Lung (tissue), 11 donors: ENCODE measurements at regions not wholly inside any gene's neighbourhood (a gene's known extent, or its start where the extent isn't known, plus 50 kb on each side); places are given as distances from the start of the nearest gene placed in this dataset.

Experiments
- ATAC-seq: fragments of 200-7000 bp; cut with Tn5 transposase; one replicate; pipeline ENCODE4 v1.9.1; 2020; ENCODE audit warnings: moderate number of reproducible peaks; ENCODE audit not compliant: insufficient read depth, low FRiP score
- DNase-seq, 3 donors: peaks; one replicate each; pipeline ENCODE4 v3.0.0-alpha.2; 2013 to 2017
- H3K27ac ChIP-seq, 2 donors: one replicate each; pipeline ENCODE4 v1.5.1; 2013; ENCODE audit warnings: mild to moderate bottlenecking in 2 of 2, moderate library complexity in 2 of 2, control low read depth in 1 of 2, inconsistent platforms in 1 of 2, low read depth in 1 of 2, low read length in 1 of 2
- H3K27me3 ChIP-seq, 3 donors: one replicate each; pipeline ENCODE4 v1.5.1; 2013; ENCODE audit warnings: low read length in 2 of 3; ENCODE audit not compliant: control insufficient read depth in 3 of 3, insufficient read depth in 3 of 3
- H3K36me3 ChIP-seq, 4 donors: one replicate each; pipeline ENCODE4 v1.5.1; 2013; ENCODE audit warnings: low read length in 4 of 4, mild to moderate bottlenecking in 1 of 4, moderate library complexity in 1 of 4; ENCODE audit not compliant: control insufficient read depth in 4 of 4, insufficient read depth in 4 of 4
- H3K4me1 ChIP-seq, 5 donors: one replicate each; pipeline ENCODE4 v1.5.1; 2013; ENCODE audit warnings: low read length in 5 of 5, mild to moderate bottlenecking in 2 of 5, moderate library complexity in 1 of 5; ENCODE audit not compliant: control insufficient read depth in 5 of 5, insufficient read depth in 5 of 5
- H3K4me3 ChIP-seq: one replicate; pipeline ENCODE4 v1.5.1; 2013; ENCODE audit warnings: mild to moderate bottlenecking, control low read depth, moderate library complexity
- H3K9ac ChIP-seq, 2 donors: one replicate each; pipeline ENCODE4 v1.5.1; 2013; ENCODE audit warnings: low read length in 2 of 2, control low read depth in 1 of 2; ENCODE audit not compliant: insufficient read depth in 1 of 2
- H3K9me3 ChIP-seq, 4 donors: one replicate each; pipeline ENCODE4 v1.5.1; 2013; ENCODE audit warnings: low read length in 3 of 4, mild to moderate bottlenecking in 1 of 4, moderate library complexity in 1 of 4; ENCODE audit not compliant: control insufficient read depth in 4 of 4, insufficient read depth in 3 of 4
- WGBS, 2 donors: extraction: QIAGEN DNeasy Blood & Tissue Kit; methylation state at CpG; one replicate each; pipeline ENCODE4 v1.1.7; 2013; 5-methylcytosine and 5-hydroxymethylcytosine counted together
- TF ChIP-seq, protein P1 (sequence below): IDR thresholded peaks from 2 replicates; pipeline ENCODE4 v1.5.1; 2012; ENCODE audit warnings: mild to moderate bottlenecking; ENCODE audit errors: control extremely low read depth, extremely low read depth
- donor health status: control.
- donor health status: control.
- donor health status: Bipolar disorder and iron deficiency.
- donor health status: healthy.
- donor health status: DM: yes; HTN: yes; CAD: no.

GRCh38 chr2:184113696-184114403 lies 484.5 kb upstream of the ZNF804A start:
- Histone ChIP-seq H3K9ac (no peak overlapping the region), H3K27ac (no peak overlapping the region), H3K4me1 (no peaks in the 10 kb centered on the region), H3K27me3 (no peaks in the 10 kb centered on the region), H3K36me3 (no peaks in the 10 kb centered on the region), H3K4me3 (no peak overlapping the region), H3K9me3 (no peaks in the 10 kb centered on the region)
- TF ChIP-seq, protein P1, sequence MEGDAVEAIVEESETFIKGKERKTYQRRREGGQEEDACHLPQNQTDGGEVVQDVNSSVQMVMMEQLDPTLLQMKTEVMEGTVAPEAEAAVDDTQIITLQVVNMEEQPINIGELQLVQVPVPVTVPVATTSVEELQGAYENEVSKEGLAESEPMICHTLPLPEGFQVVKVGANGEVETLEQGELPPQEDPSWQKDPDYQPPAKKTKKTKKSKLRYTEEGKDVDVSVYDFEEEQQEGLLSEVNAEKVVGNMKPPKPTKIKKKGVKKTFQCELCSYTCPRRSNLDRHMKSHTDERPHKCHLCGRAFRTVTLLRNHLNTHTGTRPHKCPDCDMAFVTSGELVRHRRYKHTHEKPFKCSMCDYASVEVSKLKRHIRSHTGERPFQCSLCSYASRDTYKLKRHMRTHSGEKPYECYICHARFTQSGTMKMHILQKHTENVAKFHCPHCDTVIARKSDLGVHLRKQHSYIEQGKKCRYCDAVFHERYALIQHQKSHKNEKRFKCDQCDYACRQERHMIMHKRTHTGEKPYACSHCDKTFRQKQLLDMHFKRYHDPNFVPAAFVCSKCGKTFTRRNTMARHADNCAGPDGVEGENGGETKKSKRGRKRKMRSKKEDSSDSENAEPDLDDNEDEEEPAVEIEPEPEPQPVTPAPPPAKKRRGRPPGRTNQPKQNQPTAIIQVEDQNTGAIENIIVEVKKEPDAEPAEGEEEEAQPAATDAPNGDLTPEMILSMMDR = no peak
- no peak for ATAC-seq
- WGBS, 2 donors = 50 to 62% methylated on average over 2 of the region's 2 CpGs
- no peak for DNase-seq

DNA sequence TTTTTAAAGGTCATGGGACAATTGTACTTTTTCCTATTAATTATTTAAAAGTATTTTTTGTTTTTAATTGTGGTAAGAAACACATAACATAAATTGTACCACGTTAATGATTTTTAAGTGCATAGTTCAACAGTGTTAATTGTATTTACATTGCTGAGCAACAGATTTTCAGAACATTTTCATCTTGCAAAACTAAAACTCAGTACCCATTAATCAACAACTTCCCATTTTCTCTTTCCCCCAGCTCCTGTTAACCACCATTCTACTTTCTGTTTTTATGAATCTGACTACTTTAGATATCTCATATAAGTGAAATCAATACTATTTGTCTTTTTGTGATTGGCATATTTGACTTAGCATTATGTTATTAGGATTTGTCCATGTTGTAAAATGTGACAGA lies 483.9 kb upstream of the ZNF804A start:
- Histone ChIP-seq H3K36me3 (no peaks in the 10 kb centered on the region), H3K9me3 (no peaks in the 10 kb centered on the region), H3K4me3 (no peak overlapping the region), H3K9ac (no peak overlapping the region), H3K4me1 (no peaks in the 10 kb centered on the region), H3K27ac (no peak overlapping the region), H3K27me3 (no peaks in the 10 kb centered on the region)
- DNase-seq (no peak), ATAC-seq (no peak)
- WGBS, 2 donors = 28 to 61% methylated on average over 1 of the region's 1 CpG
- TF ChIP-seq, protein P1 = no peak

DNA sequence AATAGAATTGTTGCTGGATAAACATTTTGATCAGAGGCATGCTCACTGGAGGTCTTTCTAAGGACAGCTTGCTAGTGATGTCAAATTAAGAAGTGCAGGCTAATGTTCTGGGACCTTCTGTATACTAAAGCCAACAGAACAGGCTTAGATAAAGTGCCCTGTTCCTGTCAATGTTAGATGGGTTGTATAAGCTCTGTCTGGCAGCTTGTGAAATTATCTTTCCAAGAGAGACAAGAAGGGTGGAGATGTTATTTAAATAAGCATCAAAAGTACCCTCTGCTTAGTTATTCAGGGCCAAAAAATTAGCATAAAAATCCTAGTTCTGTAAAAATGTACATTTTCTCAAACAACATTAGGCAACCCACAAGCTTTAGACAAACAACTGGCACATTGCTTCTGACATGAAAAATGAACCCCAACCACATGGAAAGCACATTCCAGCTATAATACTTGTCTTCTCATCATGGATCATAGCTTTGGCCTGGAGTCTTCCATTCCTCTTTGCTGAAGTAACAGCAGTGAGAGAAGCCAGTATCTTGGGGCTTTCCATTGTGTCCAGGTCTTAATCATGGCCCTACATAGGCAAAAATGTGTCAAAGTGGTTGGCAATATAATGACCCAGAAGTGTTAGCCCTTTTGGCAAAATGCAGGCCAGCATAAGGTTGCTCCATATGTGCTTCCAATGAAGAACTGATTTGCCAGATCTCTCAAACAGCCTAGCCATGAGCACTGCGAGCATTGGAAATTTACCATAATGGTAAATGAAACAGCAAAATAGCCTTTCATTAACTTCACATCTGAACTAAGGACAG lies 478.1 kb upstream of the ZNF804A start:
- H3K36me3 ChIP-seq = no peaks in the 10 kb centered on the region
- H3K27ac ChIP-seq = no peak overlapping the region
- TF ChIP-seq, protein P1 = no peak
- DNase-seq (no peak), ATAC-seq (no peak)
- H3K4me3 ChIP-seq = no peak overlapping the region
- H3K9me3 ChIP-seq = no peaks in the 10 kb centered on the region
- H3K4me1 ChIP-seq = no peaks in the 10 kb centered on the region
- H3K27me3 ChIP-seq = no peaks in the 10 kb centered on the region
- no peak overlapping the region for H3K9ac ChIP-seq
- WGBS, 2 donors = 84 to 90% methylated on average over 1 of the region's 1 CpG
